A549 (cell line): ENCODE measurements at regions not wholly inside any gene's neighbourhood (a gene's known extent, or its start where the extent isn't known, plus 50 kb on each side); places are given as distances from the start of the nearest gene placed in this dataset.
A peak's percentile ranks its signal among the peaks of the same experiment; 100 is the strongest.

Source experiments
- ATAC-seq, 2 experiments: fragments of 200-7000 bp in 1 of 2; fragments of >200 bp in 1 of 2; cut with Nextera tagmentation in 1 of 2; cut with Tn5 transposase in 1 of 2; 3 replicates each; pipeline versions ENCODE4 v1.8.0 to v1.9.1; 2018 to 2020; ENCODE audit warnings: mild to moderate bottlenecking in 1 of 2, moderate library complexity in 1 of 2
- CTCF ChIA-PET: fragments of 300-600 bp; sonication (Branson Sonifier 250); formaldehyde crosslinking; extraction: SDS; loops from one replicate; lab custom pipeline; 2021; ENCODE audit warnings: antibody characterized with exemption, inconsistent platforms; lab: Yijun Ruan, JAX
- POLR2A ChIA-PET: fragments of 350-600 bp; formaldehyde crosslinking; extraction: SDS; loops from one replicate; lab custom pipeline; 2021; ENCODE audit warnings: antibody characterized with exemption, inconsistent platforms; lab: Yijun Ruan, JAX
- DNase-seq, 2 experiments: peaks; one replicate each; pipeline versions ENCODE4 v3.0.0 to v3.0.0-alpha.2; 2011 to 2016; ENCODE audit warnings: low read depth in 1 of 2, low spot score in 1 of 2
- FAIRE-seq: peaks from 2 replicates; lab custom pipeline; 2011; peaks lifted over from hg19 to GRCh38; lab: Jason Lieb, UNC
- H3K27ac ChIP-seq, 2 experiments: fragments of >200 bp; sonication (Bioruptor Twin); formaldehyde crosslinking; 3 replicates each; pipeline ENCODE4 v1.5.1; 2016 to 2017
- H3K4me1 ChIP-seq: fragments of >200 bp; sonication (Bioruptor Twin); formaldehyde crosslinking; 3 replicates; pipeline ENCODE4 v1.6.1; 2016
- H3K4me2 ChIP-seq: fragments of >200 bp; sonication (Bioruptor Twin); formaldehyde crosslinking; 3 replicates; pipeline ENCODE4 v1.6.1; 2016
- H3K4me3 ChIP-seq: fragments of >200 bp; sonication (Bioruptor Twin); formaldehyde crosslinking; 3 replicates; pipeline ENCODE4 v1.5.1; 2016
- H3K9me3 ChIP-seq: fragments of >200 bp; sonication (Bioruptor Twin); formaldehyde crosslinking; 3 replicates; pipeline ENCODE4 v1.6.1; 2016
- ATOH8 ChIP-seq: fragments of 250-450 bp; sonication (Bioruptor Pico); IDR thresholded peaks from 2 replicates; pipeline ENCODE4 v1.5.0; 2020; ENCODE audit warnings: low read depth, mild to moderate bottlenecking, moderate library complexity
- CBX2 ChIP-seq: fragments of 200-600 bp; sonication (generic); IDR thresholded peaks from 2 replicates; pipeline ENCODE4 v1.6.1; 2016; ENCODE audit warnings: low read depth, mild to moderate bottlenecking, borderline replicate concordance
- CBX8 ChIP-seq: fragments of 200-600 bp; sonication (generic); IDR thresholded peaks from 2 replicates; pipeline ENCODE4 v1.6.1; 2016
- CEBPB ChIP-seq, 2 experiments: fragments of >200 bp in 1 of 2; sonication (Bioruptor Twin) in 1 of 2; formaldehyde crosslinking in 1 of 2; IDR thresholded peaks; 2 replicates each; pipeline ENCODE4 v1.6.1; 2012 to 2016
- CHD2 ChIP-seq: fragments of 150-350 bp; IDR thresholded peaks from 2 replicates; pipeline ENCODE4 v1.6.1; 2014; ENCODE audit warnings: low read length; ENCODE audit not compliant: partially characterized antibody
- E2F6 ChIP-seq: IDR thresholded peaks from 2 replicates; pipeline ENCODE4 v1.6.1; 2012; ENCODE audit warnings: low read depth, borderline replicate concordance
- EHF ChIP-seq: fragments of 250-450 bp; sonication (Bioruptor Pico); IDR thresholded peaks from 2 replicates; pipeline ENCODE4 v1.5.0; 2020; ENCODE audit warnings: mild to moderate bottlenecking
- EHMT2 ChIP-seq: fragments of 200-600 bp; sonication (generic); IDR thresholded peaks from 2 replicates; pipeline ENCODE4 v1.6.1; 2016; ENCODE audit warnings: antibody characterized with exemption, low read depth, mild to moderate bottlenecking, moderate library complexity
- ELK1 ChIP-seq: fragments of 150-350 bp; IDR thresholded peaks from 2 replicates; pipeline ENCODE4 v1.6.1; 2014; ENCODE audit warnings: low read depth, mild to moderate bottlenecking, low read length
- EP300 ChIP-seq, 2 experiments: fragments of >200 bp; sonication (Bioruptor Twin); formaldehyde crosslinking; IDR thresholded peaks; 2 replicates in 1 of 2; 3 replicates in 1 of 2; pipeline ENCODE4 v1.6.1; 2016 to 2017
- HES2 ChIP-seq: fragments of >200 bp; sonication (Bioruptor Twin); formaldehyde crosslinking; IDR thresholded peaks from 2 replicates; pipeline ENCODE4 v1.6.1; 2016
- HEYL ChIP-seq: fragments of 250-450 bp; sonication (Bioruptor Pico); IDR thresholded peaks from 2 replicates; pipeline ENCODE4 v1.8.0; 2021; ENCODE audit warnings: mild to moderate bottlenecking, moderate library complexity
- HOXA7 ChIP-seq: fragments of 250-450 bp; sonication (Bioruptor Pico); IDR thresholded peaks from 2 replicates; pipeline ENCODE4 v1.5.0; 2020; ENCODE audit warnings: mild to moderate bottlenecking, moderate library complexity
- HOXB13 ChIP-seq: fragments of 250-450 bp; sonication (Bioruptor Pico); IDR thresholded peaks from 2 replicates; pipeline ENCODE4 v1.5.0; 2020; ENCODE audit warnings: low read depth, mild to moderate bottlenecking, moderate library complexity
- HOXB5 ChIP-seq: fragments of 250-450 bp; sonication (Bioruptor Pico); IDR thresholded peaks from 2 replicates; pipeline ENCODE4 v1.5.0; 2020; ENCODE audit warnings: mild to moderate bottlenecking, moderate library complexity
- JUN ChIP-seq, 2 experiments: fragments of >200 bp; sonication (Bioruptor Twin); formaldehyde crosslinking; IDR thresholded peaks; 2 replicates in 1 of 2; 3 replicates in 1 of 2; pipeline ENCODE4 v1.6.1; 2016 to 2017
- MAFK ChIP-seq: fragments of 450-650 bp; IDR thresholded peaks from 2 replicates; pipeline ENCODE4 v1.6.1; 2014; ENCODE audit not compliant: partially characterized antibody
- MAX ChIP-seq: IDR thresholded peaks from 2 replicates; pipeline ENCODE4 v1.6.1; 2012
- NFE2L2 ChIP-seq: fragments of 150-350 bp; conservative IDR thresholded peaks from 2 replicates; pipeline ENCODE4 v1.6.1; 2014; ENCODE audit warnings: low read length
- NPAS2 ChIP-seq: fragments of 250-450 bp; sonication (Bioruptor Pico); IDR thresholded peaks from 2 replicates; pipeline ENCODE4 v1.8.0; 2022; ENCODE audit warnings: mild to moderate bottlenecking, moderate library complexity, borderline replicate concordance
- RAD21 ChIP-seq, 2 experiments: fragments of >200 bp in 1 of 2; sonication (Bioruptor Twin) in 1 of 2; formaldehyde crosslinking in 1 of 2; IDR thresholded peaks in 1 of 2; conservative IDR thresholded peaks in 1 of 2; 2 replicates in 1 of 2; 3 replicates in 1 of 2; pipeline ENCODE4 v1.6.1; 2012 to 2018; ENCODE audit warnings: inconsistent platforms in 1 of 2
- RFX5 ChIP-seq: fragments of 450-650 bp; IDR thresholded peaks from 2 replicates; pipeline ENCODE4 v1.7.1; 2014; ENCODE audit warnings: antibody characterized with exemption, mild to moderate bottlenecking, moderate library complexity
- TFCP2L1 ChIP-seq: fragments of 250-450 bp; sonication (Bioruptor Pico); IDR thresholded peaks from 2 replicates; pipeline ENCODE4 v1.5.0; 2021; ENCODE audit warnings: mild to moderate bottlenecking
- ZSCAN20 ChIP-seq: fragments of 250-450 bp; sonication (Bioruptor Pico); IDR thresholded peaks from 2 replicates; pipeline ENCODE4 v1.8.0; 2022; ENCODE audit warnings: mild to moderate bottlenecking, moderate library complexity
- WGBS: methylation state at CpG from one replicate; pipeline ENCODE4 v1.1.6; 2017; ENCODE audit errors: missing lambda C conversion rate; 5-methylcytosine and 5-hydroxymethylcytosine counted together

GRCh38 chr10:110392121-110392520 lies 87.4 kb upstream of the SMNDC1 start:
- no peak for TF ChIP-seq EP300 (IDR thresholded peaks at IDR 0.05)
- TF ChIP-seq RFX5: no peak
- TF ChIP-seq CBX2: no peak
- no peak for TF ChIP-seq ATOH8 (CRISPR knock-in tag)
- no peak for TF ChIP-seq CBX8
- TF ChIP-seq EHMT2: no peak
- no peak for TF ChIP-seq ELK1
- TF ChIP-seq MAFK: no peak
- TF ChIP-seq TFCP2L1 (CRISPR knock-in tag): no peak
- no peak for TF ChIP-seq CHD2
- no peak for TF ChIP-seq HOXB13 (CRISPR knock-in tag)
- no peak for TF ChIP-seq JUN (IDR thresholded peaks at IDR 0.05)
- TF ChIP-seq RAD21 (conservative IDR thresholded peaks at IDR 0.05 in 1 of 2, IDR thresholded peaks at IDR 0.05 in 1 of 2): no peak
- FAIRE-seq (no peak), ATAC-seq (no peak), DNase-seq (no peak)
- Histone ChIP-seq H3K4me3 (no peak overlapping the region), H3K4me1 (peaks cover 62% of the 10 kb centered on the region), H3K27ac (peak overlapping the region; percentile 99), H3K9me3 (no peaks in the 10 kb centered on the region), H3K4me2 (no peak overlapping the region)
- ChIA-PET POLR2A (interaction anchor here (0.6 kb wide), 1 partner anchor 29 kb away, joined by 5 read pairs; no protein-coding TSS in a partner anchor), CTCF (interaction anchor here (0.7 to 11.0 kb wide), 4 partner anchors 10 to 218 kb away, joined by 3 to 70 read pairs (median 3); no protein-coding TSS in a partner anchor)
- 88% methylated on average over 7 of the region's 7 CpGs for WGBS

- Histone ChIP-seq H3K4me2 (peak overlapping the region; percentile 34; the same call in 2 of the 3 replicates), H3K27ac (peak overlapping the region; percentile 99), H3K4me3 (no peak overlapping the region), H3K9me3 (no peaks in the 10 kb centered on the region), H3K4me1 (peaks cover 66% of the 10 kb centered on the region)
- FAIRE-seq (no peak), ATAC-seq (0 out of 6 replicates have a peak, but pooled peaks of 1 of the 2 experiments have one; percentile 1), DNase-seq (no peak)
- CTCF ChIA-PET: interaction anchor here (11.0 kb wide), 1 partner anchor 39 kb away, joined by 70 read pairs; no protein-coding TSS in a partner anchor
- POLR2A ChIA-PET: no interaction called here
- peak; percentile 54; the same call in 1 of the 2 replicates for TF ChIP-seq EHF (CRISPR knock-in tag)
- peak; percentile 84 to 96; a peak in 3 of 4 replicates for TF ChIP-seq CEBPB (IDR thresholded peaks at IDR 0.05)
- peak; percentile 87; the same call in 1 of the 2 replicates for TF ChIP-seq HOXB13 (CRISPR knock-in tag)
- peak; percentile 72; the same call in 1 of the 2 replicates for TF ChIP-seq HEYL (CRISPR knock-in tag)
- peak; percentile 68; the same call in 1 of the 2 replicates for TF ChIP-seq HOXA7 (CRISPR knock-in tag)
- TF ChIP-seq NPAS2 (CRISPR knock-in tag): no peak
- TF ChIP-seq ZSCAN20 (CRISPR knock-in tag): 0 out of 2 replicates have a peak, but pooled peaks have one; percentile 56
- peak; percentile 62; the same call in 1 of the 2 replicates for TF ChIP-seq MAX
- no peak for TF ChIP-seq E2F6
- TF ChIP-seq NFE2L2: no peak
- TF ChIP-seq HES2: no peak
- TF ChIP-seq HOXB5 (CRISPR knock-in tag): peak; percentile 74; the same call in 1 of the 2 replicates
- peak; percentile 78 for TF ChIP-seq ATOH8 (CRISPR knock-in tag)
- 81% methylated on average over 17 of the region's 19 CpGs for WGBS
Measured at GRCh38 chr10:110392868-110393740, 88.4 kb upstream of the SMNDC1 start.
